Spinal cord (tissue), 9 donors: ENCODE measurements at regions not wholly inside any gene's neighbourhood (a gene's known extent, or its start where the extent isn't known, plus 50 kb on each side); places are given as distances from the start of the nearest gene placed in this dataset.

Experiments used
- DNase-seq, 6 donors: peaks; one replicate each; pipeline versions ENCODE4 v3.0.0 to v3.0.0-alpha.2; 2013 to 2015; ENCODE audit warnings: low spot score in 6 of 6, low read depth in 4 of 6
- H3K27ac ChIP-seq: one replicate; pipeline ENCODE4 v1.5.1; 2013; ENCODE audit warnings: low read depth, low read length, control low read depth
- H3K27me3 ChIP-seq: one replicate; pipeline ENCODE4 v1.6.1; 2013; ENCODE audit warnings: low read length; ENCODE audit not compliant: control insufficient read depth, insufficient read depth
- H3K36me3 ChIP-seq: one replicate; pipeline ENCODE4 v1.6.1; 2013; ENCODE audit warnings: low read length; ENCODE audit not compliant: control insufficient read depth, insufficient read depth
- H3K4me1 ChIP-seq: one replicate; pipeline ENCODE4 v1.6.1; 2013; ENCODE audit warnings: low read length; ENCODE audit not compliant: control insufficient read depth, insufficient read depth
- H3K4me3 ChIP-seq: one replicate; pipeline ENCODE4 v1.5.1; 2013; ENCODE audit warnings: low read depth, low read length, control low read depth
- H3K9me3 ChIP-seq: one replicate; pipeline ENCODE4 v1.6.1; 2013; ENCODE audit warnings: low read length; ENCODE audit not compliant: control insufficient read depth, insufficient read depth
- WGBS: methylation state at CpG from one replicate; pipeline ENCODE4 v1.1.5; 2013; ENCODE audit warnings: missing lambda C conversion rate; ENCODE audit not compliant: insufficient coverage; 5-methylcytosine and 5-hydroxymethylcytosine counted together
- donor health status: healthy.

GRCh38 chr4:165584916-165585315, 206.1 kb downstream of the CPE start:
- no peak overlapping the region for H3K27ac ChIP-seq
- H3K9me3 ChIP-seq: no peaks in the 10 kb centered on the region
- no peaks in the 10 kb centered on the region for H3K4me1 ChIP-seq
- no peak overlapping the region for H3K4me3 ChIP-seq
- no peak for DNase-seq
- no peaks in the 10 kb centered on the region for H3K36me3 ChIP-seq
- no peaks in the 10 kb centered on the region for H3K27me3 ChIP-seq

- 64% methylated on average over 4 of the region's 7 CpGs for WGBS
- H3K4me3 ChIP-seq: no peak overlapping the region
- H3K4me1 ChIP-seq: no peaks in the 10 kb centered on the region
- H3K36me3 ChIP-seq: no peaks in the 10 kb centered on the region
- H3K27me3 ChIP-seq: no peaks in the 10 kb centered on the region
- H3K9me3 ChIP-seq: no peaks in the 10 kb centered on the region
- no peak overlapping the region for H3K27ac ChIP-seq
- DNase-seq: peak in 1 of 6 donors; percentile 53
These were observed 209.9 kb downstream of the CPE start for GRCh38 chr4:165588534-165589315.

GRCh38 chr4:165592386-165592785, 213.6 kb downstream of the CPE start:
- no peaks in the 10 kb centered on the region for H3K9me3 ChIP-seq
- peak in 1 of 6 donors; percentile 9 for DNase-seq
- H3K36me3 ChIP-seq: no peaks in the 10 kb centered on the region
- no peak overlapping the region for H3K27ac ChIP-seq
- 67% methylated on average over 1 of the region's 2 CpGs for WGBS
- no peaks in the 10 kb centered on the region for H3K4me1 ChIP-seq
- H3K4me3 ChIP-seq: no peak overlapping the region
- H3K27me3 ChIP-seq: no peaks in the 10 kb centered on the region

- Histone ChIP-seq H3K27ac (no peak overlapping the region), H3K4me1 (no peaks in the 10 kb centered on the region), H3K27me3 (no peaks in the 10 kb centered on the region), H3K9me3 (no peaks in the 10 kb centered on the region), H3K4me3 (no peak overlapping the region), H3K36me3 (no peaks in the 10 kb centered on the region)
- DNase-seq: no peak
- 89% methylated on average over 1 of the region's 3 CpGs for WGBS
These were observed 219.0 kb downstream of the CPE start for GRCh38 chr4:165597581-165598480.

- H3K4me3 ChIP-seq: no peak overlapping the region
- H3K27ac ChIP-seq: no peak overlapping the region
- no peaks in the 10 kb centered on the region for H3K36me3 ChIP-seq
- no peaks in the 10 kb centered on the region for H3K9me3 ChIP-seq
- H3K27me3 ChIP-seq: no peaks in the 10 kb centered on the region
- WGBS: 81% methylated on average over 4 of the region's 4 CpGs
- H3K4me1 ChIP-seq: no peaks in the 10 kb centered on the region
- no peak for DNase-seq
These were observed 222.3 kb downstream of the CPE start for GRCh38 chr4:165600959-165601683.

- no peaks in the 10 kb centered on the region for H3K9me3 ChIP-seq
- DNase-seq: no peak
- WGBS: 100% methylated on average over 1 of the region's 4 CpGs
- H3K27me3 ChIP-seq: no peaks in the 10 kb centered on the region
- no peaks in the 10 kb centered on the region for H3K36me3 ChIP-seq
- no peak overlapping the region for H3K27ac ChIP-seq
- no peaks in the 10 kb centered on the region for H3K4me1 ChIP-seq
- no peak overlapping the region for H3K4me3 ChIP-seq
These were observed 223.8 kb downstream of the CPE start for GRCh38 chr4:165602621-165603020.

GRCh38 chr4:165604181-165604580, 225.4 kb downstream of the CPE start:
- Histone ChIP-seq H3K4me1 (no peaks in the 10 kb centered on the region), H3K9me3 (no peaks in the 10 kb centered on the region), H3K27ac (no peak overlapping the region), H3K4me3 (no peak overlapping the region), H3K36me3 (no peaks in the 10 kb centered on the region), H3K27me3 (no peaks in the 10 kb centered on the region)
- DNase-seq: no peak
- WGBS: no CpG with 5 or more reads among the region's 2 CpGs

GRCh38 chr4:165605811-165606210, 227.0 kb downstream of the CPE start:
- Histone ChIP-seq H3K4me3 (no peak overlapping the region), H3K27ac (no peak overlapping the region), H3K27me3 (no peaks in the 10 kb centered on the region), H3K9me3 (no peaks in the 10 kb centered on the region), H3K36me3 (no peaks in the 10 kb centered on the region), H3K4me1 (no peaks in the 10 kb centered on the region)
- WGBS: no CpG with 5 or more reads among the region's 1 CpG
- DNase-seq: no peak

- H3K4me1 ChIP-seq: no peaks in the 10 kb centered on the region
- no peak overlapping the region for H3K27ac ChIP-seq
- no peaks in the 10 kb centered on the region for H3K27me3 ChIP-seq
- WGBS: no CpG with 5 or more reads among the region's 2 CpGs
- peak in 1 of 6 donors; percentile 26 for DNase-seq
- H3K4me3 ChIP-seq: no peak overlapping the region
- no peaks in the 10 kb centered on the region for H3K36me3 ChIP-seq
- H3K9me3 ChIP-seq: no peaks in the 10 kb centered on the region
These were observed 227.8 kb downstream of the CPE start for GRCh38 chr4:165606465-165607205.
